H9 (cell line): ENCODE measurements at regions not wholly inside any gene's neighbourhood (a gene's known extent, or its start where the extent isn't known, plus 50 kb on each side); places are given as distances from the start of the nearest gene placed in this dataset.

ENCODE experiments used
- DNase-seq: peaks from one replicate; pipeline ENCODE4 v3.0.0-alpha.2; 2017
- H2AFZ ChIP-seq: one replicate; pipeline ENCODE4 v1.6.1; 2013; ENCODE audit warnings: mild to moderate bottlenecking, low read length, control low read depth, moderate library complexity
- H2AK5ac ChIP-seq: 2 replicates; pipeline ENCODE4 v1.6.1; 2013; ENCODE audit warnings: low read length, control low read depth, mixed read lengths; ENCODE audit not compliant: insufficient read length
- H2BK120ac ChIP-seq: one replicate; pipeline ENCODE4 v1.6.1; 2013; ENCODE audit warnings: low read depth, mild to moderate bottlenecking, low read length, control low read depth, inconsistent platforms; ENCODE audit not compliant: poor library complexity, severe bottlenecking
- H2BK12ac ChIP-seq: 2 replicates; pipeline ENCODE4 v1.6.1; 2013; ENCODE audit warnings: low read length, control low read depth, mixed read lengths, low read depth; ENCODE audit not compliant: insufficient read length
- H2BK15ac ChIP-seq: 2 replicates; pipeline ENCODE4 v1.6.1; 2013; ENCODE audit warnings: low read depth, low read length, control low read depth
- H2BK20ac ChIP-seq: one replicate; pipeline ENCODE4 v1.6.1; 2013; ENCODE audit warnings: low read depth, mild to moderate bottlenecking, low read length, control low read depth, inconsistent platforms; ENCODE audit not compliant: poor library complexity, severe bottlenecking
- H2BK5ac ChIP-seq: 2 replicates; pipeline ENCODE4 v1.6.1; 2013; ENCODE audit warnings: low read length, control low read depth, mixed read lengths; ENCODE audit not compliant: insufficient read length
- H3K14ac ChIP-seq: 2 replicates; pipeline ENCODE4 v1.6.1; 2013; ENCODE audit warnings: low read length, control low read depth; ENCODE audit not compliant: insufficient read depth
- H3K18ac ChIP-seq: 2 replicates; pipeline ENCODE4 v1.6.1; 2013; ENCODE audit warnings: low read depth, mild to moderate bottlenecking, mixed read lengths, low read length, control low read depth; ENCODE audit not compliant: insufficient read length
- H3K23ac ChIP-seq: 2 replicates; pipeline ENCODE4 v1.6.1; 2013; ENCODE audit warnings: low read length, control low read depth, mixed read lengths, low read depth; ENCODE audit not compliant: insufficient read length
- H3K23me2 ChIP-seq: 2 replicates; pipeline ENCODE4 v1.6.1; 2013; ENCODE audit warnings: low read depth, mild to moderate bottlenecking, mixed read lengths, low read length, control low read depth; ENCODE audit not compliant: insufficient read length, poor library complexity, severe bottlenecking
- H3K27ac ChIP-seq: 2 replicates; pipeline ENCODE4 v1.5.1; 2013; ENCODE audit warnings: low read length, control low read depth, mixed read lengths, low read depth; ENCODE audit not compliant: insufficient read length
- H3K27me3 ChIP-seq: 2 replicates; pipeline ENCODE4 v1.6.1; 2013; ENCODE audit warnings: low read length, control low read depth, inconsistent platforms; ENCODE audit not compliant: insufficient read depth
- H3K4ac ChIP-seq: 2 replicates; pipeline ENCODE4 v1.6.1; 2013; ENCODE audit warnings: low read depth, mild to moderate bottlenecking, control low read depth, inconsistent platforms, low read length, moderate library complexity
- H3K4me1 ChIP-seq: 2 replicates; pipeline ENCODE4 v1.6.1; 2013; ENCODE audit warnings: low read length, control low read depth, inconsistent platforms; ENCODE audit not compliant: insufficient read depth
- H3K4me2 ChIP-seq: 2 replicates; pipeline ENCODE4 v1.6.1; 2013; ENCODE audit warnings: low read length, control low read depth, mixed read lengths; ENCODE audit not compliant: insufficient read length, insufficient read depth
- H3K56ac ChIP-seq: 2 replicates; pipeline ENCODE4 v1.6.1; 2013; ENCODE audit warnings: low read depth, mild to moderate bottlenecking, mixed read lengths, low read length, control low read depth; ENCODE audit not compliant: insufficient read length
- H3K79me1 ChIP-seq: 2 replicates; pipeline ENCODE4 v1.6.1; 2013; ENCODE audit warnings: low read depth, mild to moderate bottlenecking, moderate library complexity, low read length, control low read depth, inconsistent platforms; ENCODE audit not compliant: insufficient read depth, poor library complexity, severe bottlenecking
- H3K79me2 ChIP-seq: 2 replicates; pipeline ENCODE4 v1.6.1; 2013; ENCODE audit warnings: low read length, control low read depth, inconsistent platforms; ENCODE audit not compliant: insufficient read depth
- H3K9ac ChIP-seq: 2 replicates; pipeline ENCODE4 v1.6.1; 2013; ENCODE audit warnings: low read length, control low read depth, mixed read lengths; ENCODE audit not compliant: insufficient read length; ENCODE audit errors: extremely low read depth
- H3K9me3 ChIP-seq: one replicate; pipeline ENCODE4 v1.6.1; 2013; ENCODE audit warnings: low read depth, low read length, inconsistent platforms; ENCODE audit not compliant: control insufficient read depth
- H3T11ph ChIP-seq: one replicate; pipeline ENCODE4 v1.6.1; 2013; ENCODE audit warnings: mild to moderate bottlenecking, low read length, control low read depth, inconsistent platforms
- H4K20me1 ChIP-seq: one replicate; pipeline ENCODE4 v1.6.1; 2013; ENCODE audit not compliant: control insufficient read depth, insufficient read length, insufficient read depth
- H4K5ac ChIP-seq: 2 replicates; pipeline ENCODE4 v1.6.1; 2013; ENCODE audit warnings: low read depth, mild to moderate bottlenecking, mixed read lengths, low read length, control low read depth; ENCODE audit not compliant: insufficient read length
- H4K8ac ChIP-seq: replicated peaks from 2 replicates; pipeline ENCODE4 v1.6.1; 2013; ENCODE audit warnings: low read length, control low read depth, mixed read lengths, low read depth; ENCODE audit not compliant: insufficient read length
- H4K91ac ChIP-seq: 2 replicates; pipeline ENCODE4 v1.6.1; 2013; ENCODE audit warnings: low read depth, mild to moderate bottlenecking, moderate library complexity, mixed read lengths, low read length, control low read depth; ENCODE audit not compliant: insufficient read length
- H3K27ac Mint-ChIP-seq, 3 experiments: 2 replicates in 2 of 3; 3 replicates in 1 of 3; pipeline ENCODE4 v1.8.0; 2020 to 2021; ENCODE audit warnings: mixed read lengths in 3 of 3, mild to moderate bottlenecking in 1 of 3, moderate library complexity in 1 of 3
- H3K27me3 Mint-ChIP-seq: 2 replicates; pipeline ENCODE4 v1.8.0; 2021; ENCODE audit warnings: low read depth, mild to moderate bottlenecking, moderate library complexity, mixed read lengths
- H3K36me3 Mint-ChIP-seq, 3 experiments: 2 replicates in 2 of 3; 3 replicates in 1 of 3; pipeline ENCODE4 v1.8.0; 2020 to 2021; ENCODE audit warnings: low read depth in 3 of 3, mixed read lengths in 3 of 3; ENCODE audit not compliant: insufficient read depth in 1 of 3
- H3K4me1 Mint-ChIP-seq, 2 experiments: 2 replicates each; pipeline ENCODE4 v1.8.0; 2020; ENCODE audit warnings: mixed read lengths in 2 of 2
- H3K4me3 Mint-ChIP-seq, 2 experiments: 2 replicates in 1 of 2; 3 replicates in 1 of 2; pipeline ENCODE4 v1.8.0; 2020 to 2021; ENCODE audit warnings: mild to moderate bottlenecking in 2 of 2, mixed read lengths in 2 of 2, moderate library complexity in 1 of 2
- H3K9me3 Mint-ChIP-seq, 2 experiments: 2 replicates in 1 of 2; 3 replicates in 1 of 2; pipeline ENCODE4 v1.8.0; 2020; ENCODE audit warnings: mild to moderate bottlenecking in 2 of 2, mixed read lengths in 2 of 2, moderate library complexity in 1 of 2
- WGBS: extraction: QIAGEN DNeasy Blood & Tissue Kit; methylation state at CpG from one replicate; pipeline ENCODE4 v1.1.7; 2013; ENCODE audit warnings: missing lambda C conversion rate, low lambda C conversion rate, mixed read lengths; ENCODE audit not compliant: insufficient read length; ENCODE audit errors: extremely low coverage; 5-methylcytosine and 5-hydroxymethylcytosine counted together
- TF ChIP-seq, protein P1 (sequence below): fragments of 200-600 bp; sonication (generic); conservative IDR thresholded peaks from 3 replicates; pipeline ENCODE4 v1.8.0; 2021; ENCODE audit warnings: antibody characterized with exemption, mild to moderate bottlenecking

DNA sequence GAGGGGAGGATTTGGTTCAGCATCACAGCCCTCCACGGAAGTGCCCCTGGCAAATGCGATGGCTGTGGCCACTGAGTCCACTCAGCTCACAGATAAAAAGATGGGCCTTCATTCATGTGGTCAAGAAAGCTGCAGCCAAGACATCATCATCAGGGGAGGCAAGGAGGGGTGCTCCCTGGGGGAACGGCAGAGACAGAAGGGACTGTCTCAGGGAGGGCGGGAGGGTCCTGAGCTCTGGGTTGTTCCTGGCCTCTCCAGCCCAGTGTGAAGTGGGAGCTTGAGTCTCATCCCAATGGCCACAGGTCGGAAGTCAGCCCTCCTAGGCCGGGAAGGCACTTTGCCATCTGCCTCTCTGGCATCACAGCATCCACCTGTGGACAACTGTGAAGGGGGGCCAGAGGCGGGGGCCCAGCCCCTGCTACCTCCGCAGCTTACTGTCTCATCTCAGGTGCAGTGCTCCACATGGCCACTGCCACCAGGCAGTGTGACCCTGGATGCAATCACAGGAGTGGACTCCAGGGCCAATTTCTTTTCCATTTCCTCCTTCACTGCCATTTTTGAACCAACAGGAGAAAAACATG lies 137.8 kb upstream of the SOX1 start:
- Histone ChIP-seq H3K4ac (no peak overlapping the region), H2BK120ac (no peak overlapping the region), H4K8ac (no peak overlapping the region), H3K23ac (no peak overlapping the region), H2AFZ (no peak overlapping the region), H3K18ac (no peak overlapping the region), H3K79me2 (no peaks in the 10 kb centered on the region), H3K23me2 (no peaks in the 10 kb centered on the region), H2BK15ac (no peak overlapping the region), H3K27me3 (no peaks in the 10 kb centered on the region), H3K4me1 (peaks cover under 1% of the 10 kb centered on the region; the same call in 1 of the 2 replicates), H3K27ac (no peak overlapping the region), H3K9me3 (no peaks in the 10 kb centered on the region), H3K9ac (no peak overlapping the region), H3K4me2 (no peak overlapping the region), H4K5ac (no peak overlapping the region), H2AK5ac (no peak overlapping the region), H3K56ac (no peak overlapping the region), H2BK20ac (no peak overlapping the region), H3T11ph (no peak overlapping the region), H2BK5ac (no peak overlapping the region), H3K79me1 (no peaks in the 10 kb centered on the region), H2BK12ac (no peak overlapping the region), H3K14ac (no peak overlapping the region), H4K91ac (no peak overlapping the region), H4K20me1 (no peaks in the 10 kb centered on the region)
- H3K27ac Mint-ChIP-seq, result no peak overlapping the region; a peak in 1 of 7 replicates
- no peak overlapping the region for H3K4me3 Mint-ChIP-seq
- H3K4me1 Mint-ChIP-seq, result peaks cover 4% of the 10 kb centered on the region in 2 experiments; a peak in 2 of 4 replicates
- H3K36me3 Mint-ChIP-seq, result peaks cover 0 to 6% (median 5%) of the 10 kb centered on the region in 3 experiments; a peak in 3 of 7 replicates
- WGBS, result no CpG with 5 or more reads among the region's 8 CpGs
- peaks cover 14 to 22% of the 10 kb centered on the region in 2 experiments for H3K9me3 Mint-ChIP-seq
- peak; percentile 23 for DNase-seq
- peaks cover 57% of the 10 kb centered on the region for H3K27me3 Mint-ChIP-seq
- TF ChIP-seq, protein P1, sequence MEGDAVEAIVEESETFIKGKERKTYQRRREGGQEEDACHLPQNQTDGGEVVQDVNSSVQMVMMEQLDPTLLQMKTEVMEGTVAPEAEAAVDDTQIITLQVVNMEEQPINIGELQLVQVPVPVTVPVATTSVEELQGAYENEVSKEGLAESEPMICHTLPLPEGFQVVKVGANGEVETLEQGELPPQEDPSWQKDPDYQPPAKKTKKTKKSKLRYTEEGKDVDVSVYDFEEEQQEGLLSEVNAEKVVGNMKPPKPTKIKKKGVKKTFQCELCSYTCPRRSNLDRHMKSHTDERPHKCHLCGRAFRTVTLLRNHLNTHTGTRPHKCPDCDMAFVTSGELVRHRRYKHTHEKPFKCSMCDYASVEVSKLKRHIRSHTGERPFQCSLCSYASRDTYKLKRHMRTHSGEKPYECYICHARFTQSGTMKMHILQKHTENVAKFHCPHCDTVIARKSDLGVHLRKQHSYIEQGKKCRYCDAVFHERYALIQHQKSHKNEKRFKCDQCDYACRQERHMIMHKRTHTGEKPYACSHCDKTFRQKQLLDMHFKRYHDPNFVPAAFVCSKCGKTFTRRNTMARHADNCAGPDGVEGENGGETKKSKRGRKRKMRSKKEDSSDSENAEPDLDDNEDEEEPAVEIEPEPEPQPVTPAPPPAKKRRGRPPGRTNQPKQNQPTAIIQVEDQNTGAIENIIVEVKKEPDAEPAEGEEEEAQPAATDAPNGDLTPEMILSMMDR, result no peak
